Epithelial cell of proximal tubule (primary cell): ENCODE measurements at regions not wholly inside any gene's neighbourhood (a gene's known extent, or its start where the extent isn't known, plus 50 kb on each side); places are given as distances from the start of the nearest gene placed in this dataset.
A peak's percentile ranks its signal among the peaks of the same experiment; 100 is the strongest.
"Not testable (repeated sequence)": the region's sequence is repeated elsewhere in the genome, so short reads cannot be mapped to it uniquely, and the experiment has no call there.

Experiments
- DNase-seq: peaks from one replicate; pipeline ENCODE4 v3.0.0-alpha.2; 2011; ENCODE audit warnings: low read depth
- H3K4me3 ChIP-seq: 2 replicates; pipeline ENCODE4 v1.5.1; 2011; ENCODE audit warnings: low read depth, mild to moderate bottlenecking, low read length
- CTCF ChIP-seq: conservative IDR thresholded peaks from 2 replicates; pipeline ENCODE4 v1.5.1; 2012; ENCODE audit warnings: low read depth, mild to moderate bottlenecking, low read length

- no peak overlapping the region for H3K4me3 ChIP-seq
- no peak for TF ChIP-seq CTCF
- DNase-seq, result no peak
Measured at GRCh38 chr18:65175681-65176080, 575.1 kb upstream of the CDH7 start.

- not testable (repeated sequence) for DNase-seq, H3K4me3 ChIP-seq
Measured at GRCh38 chr18:65162086-65162485, 588.7 kb upstream of the CDH7 start.

GRCh38 chr18:65146482-65147021 is 604.3 kb upstream of the CDH7 start:
- no peak overlapping the region for H3K4me3 ChIP-seq
- DNase-seq, result no peak
- TF ChIP-seq CTCF, result no peak

- TF ChIP-seq CTCF, result no peak
- H3K4me3 ChIP-seq, result no peak overlapping the region
Measured at GRCh38 chr18:65145312-65145711, 605.5 kb upstream of the CDH7 start.

GRCh38 chr18:65133610-65134009 is 617.2 kb upstream of the CDH7 start:
- TF ChIP-seq CTCF, result no peak
- no peak overlapping the region for H3K4me3 ChIP-seq
- no peak for DNase-seq

More at GRCh38 chr18:65145312-65145711, 605.5 kb upstream of the CDH7 start:
- DNase-seq, result no peak

GRCh38 chr18:65124633-65125032 is 626.2 kb upstream of the CDH7 start:
- no peak for TF ChIP-seq CTCF
- H3K4me3 ChIP-seq, result peak overlapping the region; percentile 25
- DNase-seq, result no peak

GRCh38 chr18:65103864-65104263 is 646.9 kb upstream of the CDH7 start:
- no peak for TF ChIP-seq CTCF
- no peak overlapping the region for H3K4me3 ChIP-seq
- no peak for DNase-seq

GRCh38 chr18:65093346-65093745 is 657.5 kb upstream of the CDH7 start:
- no peak for TF ChIP-seq CTCF
- H3K4me3 ChIP-seq, result no peak overlapping the region
- no peak for DNase-seq
